Activated gamma-delta T cell treated with Interleukin-2 at 50 U/mL for 16 hours (primary cell): ENCODE measurements at regions not wholly inside any gene's neighbourhood (a gene's known extent, or its start where the extent isn't known, plus 50 kb on each side); places are given as distances from the start of the nearest gene placed in this dataset.

Experiments used
- DNase-seq: peaks from one replicate; pipeline ENCODE4 v3.0.0-alpha.2; 2020

GRCh38 chr22:49380095-49380827, 447.4 kb downstream of the BRD1 start:
- DNase-seq: no peak

GRCh38 chr22:49377306-49377705, 450.4 kb downstream of the BRD1 start:
- DNase-seq: no peak

- no peak for DNase-seq
These were observed 453.9 kb downstream of the BRD1 start for GRCh38 chr22:49373801-49374226.

DNA sequence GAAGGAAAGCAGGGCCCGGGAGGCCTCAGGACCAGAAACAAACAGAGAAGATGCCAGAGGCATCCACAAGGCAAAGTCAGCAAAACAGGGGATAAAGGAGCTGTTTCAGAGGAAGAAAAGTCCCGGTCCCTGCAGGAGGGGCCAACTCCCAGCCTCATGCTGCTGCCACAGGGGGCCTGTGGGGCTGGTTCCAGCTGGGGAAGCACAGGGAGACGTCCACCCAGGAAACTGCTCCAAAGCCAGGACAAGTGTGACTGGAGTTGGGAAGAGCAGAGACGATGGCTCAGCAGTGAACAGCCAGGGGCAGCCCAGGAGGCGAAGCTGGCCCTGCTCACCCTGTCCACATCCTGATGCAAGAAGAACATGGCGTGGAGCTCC, 454.4 kb downstream of the BRD1 start:
- DNase-seq: no peak

DNA sequence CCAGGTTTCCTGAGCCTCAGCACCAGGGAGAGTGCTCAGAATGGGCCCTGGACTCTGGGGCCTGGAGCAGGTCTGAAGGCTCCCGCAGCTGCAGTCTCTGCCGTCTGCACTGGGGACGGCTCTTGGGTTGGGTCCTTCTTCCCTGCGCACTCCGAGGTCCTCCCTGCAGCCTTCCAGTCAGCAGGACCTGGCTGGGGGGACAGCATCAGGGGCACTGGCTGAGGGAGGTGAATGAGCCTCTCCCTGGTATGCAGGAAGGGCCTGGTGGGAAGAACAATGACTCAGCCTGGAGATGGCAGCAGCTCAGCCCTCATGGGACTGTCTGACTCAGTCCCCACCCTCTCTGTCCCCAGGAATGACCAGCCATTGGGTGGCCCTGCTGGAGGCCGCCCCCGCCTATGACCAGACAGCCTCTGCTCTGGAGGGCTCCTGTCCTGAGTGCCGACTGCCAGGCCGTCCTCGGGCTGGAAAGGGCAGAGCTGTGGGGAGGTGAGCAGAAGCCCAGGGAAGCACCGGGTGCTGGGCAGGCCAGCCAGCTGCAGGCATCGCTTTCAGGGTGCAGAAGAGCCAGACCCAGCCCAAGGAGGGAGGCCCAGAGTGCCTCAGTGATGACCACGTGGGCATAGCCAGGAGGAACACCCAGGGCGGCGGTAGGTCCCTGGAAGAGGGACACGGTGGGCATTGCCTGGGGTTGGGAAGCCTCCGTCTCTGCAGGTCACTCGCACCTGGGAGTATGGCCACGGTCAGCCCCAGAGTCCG, 455.0 kb downstream of the BRD1 start:
- DNase-seq: no peak

GRCh38 chr22:49372111-49372529, 455.6 kb downstream of the BRD1 start:
- no peak for DNase-seq

DNA sequence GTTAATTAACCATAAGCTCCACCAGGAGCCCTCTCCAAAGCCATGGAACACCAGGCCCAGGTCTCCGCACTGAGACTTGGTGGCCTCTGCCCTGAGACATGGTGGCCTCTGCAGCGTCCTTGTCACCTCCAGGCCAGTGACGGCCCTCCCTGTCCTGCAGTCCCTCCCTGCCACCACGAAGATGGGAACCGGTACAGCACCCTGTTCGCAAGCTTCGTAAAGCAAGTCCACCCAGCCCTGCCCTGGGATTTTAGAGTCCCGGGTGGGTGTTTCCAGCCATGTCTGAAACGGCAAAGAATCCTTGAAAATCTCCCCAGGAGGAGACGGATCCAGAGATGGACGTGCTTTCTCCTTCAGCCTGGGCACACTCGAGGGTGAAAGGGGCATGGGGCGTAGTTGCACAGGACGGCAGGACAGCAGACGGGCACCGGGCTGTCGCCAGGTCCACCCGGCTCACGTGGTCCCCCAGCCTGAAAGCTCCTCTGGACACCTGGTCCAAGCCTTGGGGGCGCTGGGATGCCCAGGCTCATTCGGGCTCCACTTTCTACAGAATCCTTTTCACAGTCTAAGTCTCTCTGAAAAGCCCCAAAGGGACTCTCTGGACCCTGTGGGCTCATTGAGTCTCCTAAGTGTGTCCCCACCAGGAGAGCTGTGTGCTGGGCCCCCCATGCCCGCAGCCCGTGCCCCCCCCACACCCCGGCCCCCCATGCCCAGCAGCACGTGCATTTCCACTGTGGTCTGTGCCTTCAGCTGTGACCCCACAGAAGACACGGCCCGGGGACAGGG, 456.2 kb downstream of the BRD1 start:
- DNase-seq: no peak

DNA sequence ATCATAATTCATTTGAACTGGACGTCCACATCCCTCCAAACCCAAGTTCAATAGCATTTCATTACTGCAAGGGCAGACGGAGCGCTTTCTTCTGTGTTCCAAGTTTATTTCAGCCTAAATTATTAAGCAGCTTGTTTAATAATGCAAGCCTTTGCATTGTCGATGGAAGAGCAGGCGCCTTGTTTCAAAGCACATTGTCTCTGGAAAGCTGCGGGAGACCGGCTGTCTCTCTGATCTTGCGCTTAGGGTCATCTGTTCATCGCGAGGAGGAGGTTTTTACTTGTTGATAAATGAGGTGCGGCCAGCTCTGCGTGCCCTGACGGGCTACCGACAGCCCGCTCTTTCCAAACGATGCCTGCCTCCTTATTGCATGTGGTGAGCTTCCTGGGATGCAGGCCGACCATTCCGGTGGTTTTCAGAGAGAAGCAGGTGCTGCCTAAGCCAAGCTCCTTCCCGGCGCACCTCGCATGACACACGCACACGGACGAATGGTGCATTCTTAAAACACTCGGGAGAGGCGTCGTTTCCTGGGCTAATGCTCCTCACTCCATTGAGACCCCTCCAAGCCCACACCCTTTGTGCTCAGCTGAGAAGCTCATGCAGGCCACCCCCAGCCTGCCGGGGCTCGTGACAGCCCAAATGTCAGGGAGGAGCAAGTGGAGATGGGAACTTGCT, 456.9 kb downstream of the BRD1 start:
- no peak for DNase-seq

GRCh38 chr22:49369726-49370626, 457.7 kb downstream of the BRD1 start:
- no peak for DNase-seq

- DNase-seq: no peak
These were observed 458.5 kb downstream of the BRD1 start for GRCh38 chr22:49368976-49369725.

- DNase-seq: no peak
These were observed 459.3 kb downstream of the BRD1 start for GRCh38 chr22:49368221-49368975.

DNA sequence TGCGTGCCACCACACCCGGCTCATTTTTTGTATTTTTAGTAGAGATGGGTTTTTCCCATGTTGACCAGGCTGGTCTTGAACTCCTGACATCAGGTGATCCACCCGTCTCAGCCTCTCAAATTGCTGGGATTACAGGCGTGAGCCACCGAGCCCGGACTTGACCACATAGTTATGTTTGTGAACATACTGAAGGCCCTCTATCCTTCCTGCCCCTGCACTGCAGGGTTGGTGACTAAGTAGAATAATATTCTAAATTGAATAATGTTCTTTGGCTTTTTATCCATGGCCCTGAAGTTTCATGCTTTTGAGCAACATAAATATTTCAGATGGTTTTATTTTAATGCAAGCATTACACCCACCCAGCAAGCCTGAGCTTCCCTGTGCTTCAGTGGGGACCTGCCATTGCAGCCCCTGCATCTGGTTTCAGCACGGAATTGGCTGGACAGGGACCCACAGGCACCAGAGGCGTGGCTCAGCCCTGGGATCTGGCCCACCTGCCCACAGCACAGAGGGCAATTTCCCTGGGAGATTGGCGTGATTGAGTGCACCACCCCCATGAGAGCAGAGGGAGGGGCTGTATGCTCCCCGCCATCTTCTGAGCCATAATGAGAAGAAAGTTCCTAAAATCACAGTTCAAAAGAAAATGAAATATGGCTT, 460.5 kb downstream of the BRD1 start:
- DNase-seq: no peak

DNA sequence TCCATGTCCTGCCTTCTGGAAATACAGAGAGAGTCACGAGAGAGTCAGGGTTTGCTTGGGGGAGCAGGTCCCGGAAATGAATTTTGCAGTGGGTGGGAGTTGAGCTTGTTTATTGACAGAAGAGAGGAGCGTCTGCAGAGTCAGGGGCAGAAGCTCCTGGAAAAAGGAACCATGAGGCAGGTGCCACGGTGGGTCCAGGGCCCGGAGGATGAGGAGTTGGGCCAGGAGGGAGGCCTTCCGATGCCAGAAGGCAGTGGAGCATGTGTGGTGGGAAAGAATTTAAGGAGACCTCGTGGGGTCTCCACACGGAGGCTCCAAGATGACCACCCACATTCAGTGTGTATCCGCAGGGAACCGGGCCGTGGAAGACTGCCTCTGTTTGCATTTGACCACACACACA, 461.2 kb downstream of the BRD1 start:
- DNase-seq: no peak

- no peak for DNase-seq
These were observed 461.8 kb downstream of the BRD1 start for GRCh38 chr22:49365910-49366309.

- no peak for DNase-seq
These were observed 462.4 kb downstream of the BRD1 start for GRCh38 chr22:49365191-49365837.

DNA sequence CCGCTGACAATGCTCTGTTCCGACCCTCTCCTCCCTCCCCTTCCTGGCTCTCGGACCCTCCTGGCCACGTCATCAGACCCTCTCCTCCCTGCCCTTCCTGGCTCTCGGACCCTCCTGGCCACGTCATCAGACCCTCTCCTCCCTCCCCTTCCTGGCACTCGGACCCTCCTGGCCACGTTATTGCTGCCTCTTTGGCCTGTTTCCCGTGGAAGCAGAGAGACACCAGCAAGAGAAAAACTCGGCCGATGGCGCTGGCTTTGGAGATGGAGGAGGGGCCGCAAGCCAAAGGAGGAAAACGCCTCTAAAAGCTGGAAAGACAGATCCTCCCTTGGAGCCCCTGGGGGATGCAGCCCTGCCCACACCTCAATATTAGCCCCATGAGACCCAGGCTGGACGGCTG, 463.3 kb downstream of the BRD1 start:
- no peak for DNase-seq

GRCh38 chr22:49363526-49364230, 464.0 kb downstream of the BRD1 start:
- no peak for DNase-seq

GRCh38 chr22:49362211-49362839, 465.3 kb downstream of the BRD1 start:
- no peak for DNase-seq
